ENCODE measurements at regions not wholly inside any gene's neighbourhood (a gene's known extent, or its start where the extent isn't known, plus 50 kb on each side); places are given as distances from the start of the nearest gene placed in this dataset.

- Histone ChIP-seq H3K27me3 (no peaks in the 10 kb centered on the region), H3K9me3 (no peaks in the 10 kb centered on the region), H3K36me3 (no peaks in the 10 kb centered on the region), H3K4me1 (no peaks in the 10 kb centered on the region), H3K27ac (no peak overlapping the region), H3K4me3 (no peak overlapping the region)
- WGBS, 2 donors: 33% methylated on average over 4 of the region's 4 CpGs
- DNase-seq (peak in 1 of 6 donors; percentile 8), FAIRE-seq (no peak), ATAC-seq (peak in 1 of 4 donors; percentile 35)
- intact Hi-C loops (cut with DNase I): no loop called here
- TF ChIP-seq CTCF (IDR thresholded peaks at IDR 0.05): no peak
Measured at GRCh38 chr10:85280014-85280413, 951.6 kb downstream of the CCSER2 start.

DNA sequence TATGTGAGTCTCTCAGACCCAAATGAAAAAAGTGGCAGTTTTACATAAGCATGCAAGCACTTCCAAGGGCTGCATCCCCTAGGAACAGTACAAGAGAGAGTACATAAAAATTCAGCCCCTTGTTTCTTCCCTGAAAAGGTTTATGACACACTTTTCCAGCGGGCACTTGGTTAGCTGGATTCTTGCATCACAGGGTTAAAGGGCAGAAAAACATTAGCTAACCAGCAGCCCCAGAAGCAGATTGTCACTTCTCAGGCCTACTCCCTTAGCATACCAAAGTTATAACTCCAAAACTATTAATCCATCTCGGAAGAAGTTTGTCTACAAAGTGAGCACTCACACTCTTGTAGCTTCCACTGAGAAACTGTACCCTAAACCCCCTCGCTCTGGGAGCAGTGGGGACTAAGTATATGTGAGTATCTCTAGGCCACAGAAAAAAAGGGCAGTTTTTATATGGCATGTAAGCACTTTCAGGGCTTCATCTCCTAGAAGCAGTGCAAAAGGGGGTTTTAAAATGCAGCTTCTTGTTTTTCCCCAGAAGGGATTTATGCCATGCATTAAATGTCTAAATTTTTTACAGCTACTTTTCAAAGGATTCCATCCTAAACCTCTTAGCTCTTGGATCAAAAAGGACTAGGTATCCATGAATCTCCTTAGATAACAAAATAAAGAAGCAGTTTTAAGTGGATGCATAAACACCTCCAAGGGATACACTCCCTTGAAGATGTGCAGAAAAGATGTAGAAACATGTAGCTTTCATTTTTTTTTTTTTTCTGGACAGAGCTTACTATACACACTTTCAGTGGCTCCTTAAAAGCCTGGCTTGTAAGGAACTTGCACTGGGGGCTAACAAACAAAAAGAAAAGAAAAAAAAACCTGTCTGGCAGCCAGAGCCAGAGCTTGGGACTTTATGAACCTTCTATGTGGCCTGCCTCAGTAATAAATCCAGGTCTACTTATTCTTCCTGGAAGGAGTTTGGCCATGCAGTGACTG, 956.7 kb downstream of the CCSER2 start:
- H3K9me3 ChIP-seq: no peaks in the 10 kb centered on the region
- 48 to 54% methylated on average over 3 of the region's 3 CpGs for WGBS, 2 donors
- DNase-seq (no peak), FAIRE-seq (no peak), ATAC-seq (no peak)
- intact Hi-C loops (cut with DNase I): no loop called here
- no peaks in the 10 kb centered on the region for H3K4me1 ChIP-seq
- no peaks in the 10 kb centered on the region for H3K27me3 ChIP-seq
- no peak overlapping the region for H3K27ac ChIP-seq
- no peak for TF ChIP-seq CTCF (IDR thresholded peaks at IDR 0.05)
- H3K36me3 ChIP-seq: no peaks in the 10 kb centered on the region
- H3K4me3 ChIP-seq: no peak overlapping the region

DNA sequence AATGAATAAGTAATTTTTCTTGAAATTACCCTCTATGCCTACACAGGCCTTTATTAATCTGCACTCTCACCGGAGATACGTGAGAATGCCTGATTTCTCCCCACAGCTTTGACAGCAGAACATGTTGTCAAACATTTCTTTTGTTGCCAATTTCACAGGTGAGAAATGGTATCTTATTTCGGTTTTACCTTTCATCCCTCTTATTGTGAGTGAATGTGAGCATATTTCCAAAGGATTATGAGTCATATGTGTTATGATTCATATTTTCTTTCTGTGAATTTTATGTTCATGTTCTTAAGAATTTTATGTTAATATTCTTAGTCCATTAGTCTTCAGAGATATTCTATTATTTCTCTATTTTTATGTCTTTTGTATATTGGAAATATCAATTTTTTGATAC, 965.1 kb downstream of the CCSER2 start:
- ATAC-seq (no peak), FAIRE-seq (no peak), DNase-seq (no peak)
- Histone ChIP-seq H3K27ac (no peak overlapping the region), H3K9me3 (no peaks in the 10 kb centered on the region), H3K27me3 (no peaks in the 10 kb centered on the region), H3K4me1 (no peaks in the 10 kb centered on the region), H3K36me3 (no peaks in the 10 kb centered on the region), H3K4me3 (no peak overlapping the region)
- no peak for TF ChIP-seq CTCF (IDR thresholded peaks at IDR 0.05)
- intact Hi-C loops (cut with DNase I): no loop called here
- WGBS, 2 donors: 65 to 77% methylated on average over 3 of the region's 3 CpGs

- WGBS, 2 donors: 23 to 26% methylated on average over 2 of the region's 2 CpGs
- H3K4me1 ChIP-seq: no peaks in the 10 kb centered on the region
- FAIRE-seq: no peak
Measured at GRCh38 chr10:85311613-85312337, 983.4 kb downstream of the CCSER2 start.

More at GRCh38 chr10:85311613-85312337, 983.4 kb downstream of the CCSER2 start:
- no peak overlapping the region for H3K4me3 ChIP-seq
- no peaks in the 10 kb centered on the region for H3K9me3 ChIP-seq
- no peak for TF ChIP-seq CTCF (IDR thresholded peaks at IDR 0.05)
- intact Hi-C loops (cut with DNase I): no loop called here
- no peak for DNase-seq
- no peak overlapping the region for H3K27ac ChIP-seq
- no peaks in the 10 kb centered on the region for H3K36me3 ChIP-seq
- ATAC-seq: peak; percentile 23 to 84 (median 46)
- no peaks in the 10 kb centered on the region for H3K27me3 ChIP-seq
